ENCODE measurements at regions not wholly inside any gene's neighbourhood (a gene's known extent, or its start where the extent isn't known, plus 50 kb on each side); places are given as distances from the start of the nearest gene placed in this dataset.

- no peaks in the 10 kb centered on the region for H3K36me3 ChIP-seq
- no peaks in the 10 kb centered on the region for H3K27me3 ChIP-seq
- no peak for TF ChIP-seq CTCF (IDR thresholded peaks at IDR 0.05)
- no peaks in the 10 kb centered on the region for H3K4me1 ChIP-seq
- no peaks in the 10 kb centered on the region for H3K9me3 ChIP-seq
- intact Hi-C loops (cut with DNase I; ENCODE audit: low total_unique reads): no loop called here
- no peak for DNase-seq
- no peak overlapping the region for H3K4me3 ChIP-seq
- H3K27ac ChIP-seq: no peak overlapping the region
These were observed 65.4 kb upstream of the WDFY2 start for GRCh38 chr13:51518827-51519226.

- Histone ChIP-seq H3K9me3 (no peaks in the 10 kb centered on the region), H3K36me3 (no peaks in the 10 kb centered on the region), H3K4me3 (no peak overlapping the region), H3K27me3 (no peaks in the 10 kb centered on the region), H3K4me1 (no peaks in the 10 kb centered on the region), H3K27ac (no peak overlapping the region)
- TF ChIP-seq CTCF (IDR thresholded peaks at IDR 0.05): no peak
- intact Hi-C loops (cut with DNase I; ENCODE audit: low total_unique reads): no loop called here
- no peak for DNase-seq
These were observed 64.5 kb upstream of the WDFY2 start for GRCh38 chr13:51519771-51520216.

GRCh38 chr13:51520524-51520923 lies 63.7 kb upstream of the WDFY2 start:
- intact Hi-C loops (cut with DNase I; ENCODE audit: low total_unique reads): no loop called here
- Histone ChIP-seq H3K36me3 (no peaks in the 10 kb centered on the region), H3K27me3 (no peaks in the 10 kb centered on the region), H3K4me3 (no peak overlapping the region), H3K27ac (no peak overlapping the region), H3K4me1 (no peaks in the 10 kb centered on the region), H3K9me3 (no peaks in the 10 kb centered on the region)
- no peak for DNase-seq
- TF ChIP-seq CTCF (IDR thresholded peaks at IDR 0.05): no peak

- Histone ChIP-seq H3K9me3 (no peaks in the 10 kb centered on the region), H3K27me3 (no peaks in the 10 kb centered on the region), H3K4me1 (no peaks in the 10 kb centered on the region), H3K4me3 (no peak overlapping the region), H3K36me3 (no peaks in the 10 kb centered on the region), H3K27ac (no peak overlapping the region)
- intact Hi-C loops (cut with DNase I; ENCODE audit: low total_unique reads): no loop called here
- DNase-seq: peak in 1 of 2 donors; percentile 39
- no peak for TF ChIP-seq CTCF (IDR thresholded peaks at IDR 0.05)
These were observed 61.2 kb upstream of the WDFY2 start for GRCh38 chr13:51523082-51523518.

GRCh38 chr13:51524312-51524711 lies 60.0 kb upstream of the WDFY2 start:
- no peak overlapping the region for H3K4me3 ChIP-seq
- H3K4me1 ChIP-seq: no peaks in the 10 kb centered on the region
- DNase-seq: no peak
- TF ChIP-seq CTCF (IDR thresholded peaks at IDR 0.05): no peak
- no peaks in the 10 kb centered on the region for H3K36me3 ChIP-seq
- H3K27me3 ChIP-seq: no peaks in the 10 kb centered on the region
- H3K27ac ChIP-seq: no peak overlapping the region
- intact Hi-C loops (cut with DNase I; ENCODE audit: low total_unique reads): no loop called here
- no peaks in the 10 kb centered on the region for H3K9me3 ChIP-seq

Measured in tibial artery (tissue), 4 donors.